ENCODE measurements at regions not wholly inside any gene's neighbourhood (a gene's known extent, or its start where the extent isn't known, plus 50 kb on each side); places are given as distances from the start of the nearest gene placed in this dataset.

GRCh38 chr7:13551503-13551902, 438.0 kb downstream of the ETV1 start:
- TF ChIP-seq POLR2AphosphoS5 (IDR thresholded peaks at IDR 0.05) = no peak
- no peak for TF ChIP-seq POLR2A (IDR thresholded peaks at IDR 0.05)
- no peak for TF ChIP-seq CTCF (IDR thresholded peaks at IDR 0.05)

Measured in sigmoid colon (tissue), 4 donors.